Large intestine (tissue), 3 donors: ENCODE measurements at regions not wholly inside any gene's neighbourhood (a gene's known extent, or its start where the extent isn't known, plus 50 kb on each side); places are given as distances from the start of the nearest gene placed in this dataset.
"Not testable (repeated sequence)": the region's sequence is repeated elsewhere in the genome, so short reads cannot be mapped to it uniquely, and the experiment has no call there.

Source experiments
- DNase-seq, 2 donors: peaks; one replicate each; pipeline versions ENCODE4 v3.0.0 to v3.0.0-alpha.2; 2013
- H3K27ac ChIP-seq: one replicate; pipeline ENCODE4 v1.5.1; 2013; ENCODE audit warnings: low read length
- H3K27me3 ChIP-seq: 2 replicates; pipeline ENCODE4 v1.6.1; 2013; ENCODE audit warnings: low read length; ENCODE audit not compliant: control insufficient read depth, insufficient read depth
- H3K36me3 ChIP-seq: 2 replicates; pipeline ENCODE4 v1.6.1; 2013; ENCODE audit warnings: low read length; ENCODE audit not compliant: control insufficient read depth, insufficient read depth
- H3K4me1 ChIP-seq: one replicate; pipeline ENCODE4 v1.6.1; 2013; ENCODE audit warnings: low read length; ENCODE audit not compliant: control insufficient read depth, insufficient read depth
- H3K4me3 ChIP-seq: one replicate; pipeline ENCODE4 v1.5.1; 2013; ENCODE audit warnings: low read length
- H3K9me3 ChIP-seq: one replicate; pipeline ENCODE4 v1.6.1; 2013; ENCODE audit warnings: mild to moderate bottlenecking, low read depth, low read length, moderate library complexity; ENCODE audit not compliant: control insufficient read depth
- WGBS: methylation state at CpG from one replicate; pipeline ENCODE4 v1.1.5; 2013; ENCODE audit warnings: low lambda C conversion rate; ENCODE audit not compliant: insufficient coverage; 5-methylcytosine and 5-hydroxymethylcytosine counted together

DNA sequence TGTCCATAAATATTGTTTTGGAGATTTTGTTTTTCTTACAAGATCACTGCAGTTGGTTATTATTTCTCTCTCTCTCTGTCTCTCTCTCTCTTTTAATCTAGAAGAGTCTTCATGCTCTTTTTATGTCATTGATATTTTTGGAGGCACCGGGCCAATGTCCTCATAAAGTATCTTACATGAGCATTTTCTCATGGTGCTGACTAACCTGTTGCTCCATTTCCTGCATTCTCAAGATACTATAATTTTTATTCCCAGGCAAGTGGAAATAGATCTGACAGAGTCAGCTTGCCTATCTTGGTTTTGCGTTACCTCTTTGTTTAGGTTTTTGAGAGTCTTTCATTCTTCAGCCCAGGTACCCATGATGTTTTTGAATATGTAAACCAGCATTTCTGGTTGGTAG, 938.8 kb upstream of the FBXO33 start:
- Histone ChIP-seq H3K27ac (no peak overlapping the region), H3K4me1 (no peaks in the 10 kb centered on the region), H3K27me3 (no peaks in the 10 kb centered on the region), H3K36me3 (no peaks in the 10 kb centered on the region), H3K4me3 (no peak overlapping the region), H3K9me3 (no peaks in the 10 kb centered on the region)
- no peak for DNase-seq
- 50% methylated on average over 2 of the region's 2 CpGs for WGBS

DNA sequence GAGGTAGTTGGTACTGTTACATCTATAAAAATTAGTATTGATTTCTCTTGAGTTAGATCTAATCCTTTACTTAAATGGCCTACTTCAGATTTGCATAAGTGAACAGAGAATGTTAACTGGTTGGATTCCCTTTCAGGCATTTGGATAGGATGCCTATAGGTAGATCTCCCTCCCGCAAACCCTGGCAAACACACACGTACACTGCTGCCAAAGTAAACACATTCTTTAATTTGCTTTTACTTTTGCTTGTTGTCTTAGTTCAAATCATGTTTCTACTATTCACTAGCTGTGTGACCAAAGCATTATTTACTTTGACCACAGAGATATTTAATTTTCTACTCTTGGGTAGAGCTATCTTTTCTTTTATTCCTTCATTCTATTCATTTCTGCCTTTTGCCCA, 936.1 kb upstream of the FBXO33 start:
- WGBS: 60% methylated on average over 1 of the region's 2 CpGs
- H3K36me3 ChIP-seq: no peaks in the 10 kb centered on the region
- DNase-seq: no peak

DNA sequence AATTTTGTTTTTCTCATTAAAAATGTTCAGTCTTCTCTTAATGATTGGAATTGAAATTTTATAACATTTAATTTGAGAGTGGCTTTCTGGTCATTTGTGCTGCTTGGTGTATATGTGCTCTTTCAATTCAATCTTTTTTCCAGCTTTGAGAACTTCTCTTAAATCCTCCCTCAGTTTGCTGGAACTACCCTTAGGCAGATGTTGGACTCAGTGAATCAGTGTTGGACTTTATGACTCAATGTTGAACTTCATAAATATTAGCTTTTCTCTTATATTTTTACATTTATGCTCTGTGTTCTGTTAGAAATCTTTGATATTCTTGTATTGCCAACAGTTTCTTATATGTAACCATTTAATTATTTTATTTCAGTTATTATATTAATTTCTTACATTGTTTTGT, 935.5 kb upstream of the FBXO33 start:
- H3K4me3 ChIP-seq: no peak overlapping the region
- DNase-seq: no peak
- no peaks in the 10 kb centered on the region for H3K4me1 ChIP-seq
- no peaks in the 10 kb centered on the region for H3K27me3 ChIP-seq
- no peak overlapping the region for H3K27ac ChIP-seq
- no peaks in the 10 kb centered on the region for H3K36me3 ChIP-seq
- H3K9me3 ChIP-seq: no peaks in the 10 kb centered on the region

More for the DNA sequence above, 936.1 kb upstream of the FBXO33 start:
- no peaks in the 10 kb centered on the region for H3K4me1 ChIP-seq
- no peak overlapping the region for H3K27ac ChIP-seq
- H3K4me3 ChIP-seq: no peak overlapping the region
- no peaks in the 10 kb centered on the region for H3K9me3 ChIP-seq
- no peaks in the 10 kb centered on the region for H3K27me3 ChIP-seq

DNA sequence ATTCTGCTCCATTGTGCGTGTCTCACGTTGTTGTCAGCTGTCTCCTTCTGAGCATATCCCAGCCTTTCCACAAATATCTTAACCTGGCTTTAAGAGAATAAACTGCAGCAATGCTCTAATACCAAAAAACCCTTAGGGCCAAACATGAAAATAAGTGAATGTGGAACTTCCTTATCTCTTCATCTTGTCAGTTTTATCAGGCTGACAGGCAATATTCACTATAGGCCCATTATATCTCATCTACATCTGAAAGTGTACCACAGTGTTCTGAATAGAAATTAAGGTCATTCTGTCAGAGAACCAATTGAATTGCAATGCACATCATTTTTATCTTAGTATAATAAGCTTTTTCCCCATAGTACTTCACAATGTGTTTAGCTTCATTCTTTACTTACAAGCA, 933.1 kb upstream of the FBXO33 start:
- Histone ChIP-seq H3K4me1 (no peaks in the 10 kb centered on the region), H3K27me3 (no peaks in the 10 kb centered on the region), H3K27ac (no peak overlapping the region), H3K4me3 (no peak overlapping the region), H3K36me3 (no peaks in the 10 kb centered on the region), H3K9me3 (no peaks in the 10 kb centered on the region)
- WGBS: no CpG with 5 or more reads among the region's 2 CpGs
- DNase-seq: no peak

DNA sequence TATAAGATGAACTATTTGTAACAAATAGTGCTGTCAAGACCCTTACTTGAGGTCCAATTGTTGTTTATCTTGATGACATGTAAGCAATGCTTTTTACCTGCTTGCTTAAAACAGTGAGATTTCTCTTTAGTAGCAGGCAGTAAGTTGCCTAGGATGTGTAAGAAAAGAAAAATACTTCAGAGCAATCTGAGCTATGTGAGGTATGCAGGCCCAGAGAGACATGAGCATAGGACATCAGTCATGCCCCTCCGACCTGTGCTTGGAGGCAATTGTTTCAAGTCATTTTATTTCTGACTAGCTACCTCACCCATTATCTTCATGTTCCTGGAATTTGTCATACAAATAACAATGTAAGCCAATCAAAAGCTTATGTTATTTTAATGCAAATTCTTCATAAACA, 930.6 kb upstream of the FBXO33 start:
- WGBS: no CpG with 5 or more reads among the region's 1 CpG
- no peaks in the 10 kb centered on the region for H3K9me3 ChIP-seq
- no peak for DNase-seq

DNA sequence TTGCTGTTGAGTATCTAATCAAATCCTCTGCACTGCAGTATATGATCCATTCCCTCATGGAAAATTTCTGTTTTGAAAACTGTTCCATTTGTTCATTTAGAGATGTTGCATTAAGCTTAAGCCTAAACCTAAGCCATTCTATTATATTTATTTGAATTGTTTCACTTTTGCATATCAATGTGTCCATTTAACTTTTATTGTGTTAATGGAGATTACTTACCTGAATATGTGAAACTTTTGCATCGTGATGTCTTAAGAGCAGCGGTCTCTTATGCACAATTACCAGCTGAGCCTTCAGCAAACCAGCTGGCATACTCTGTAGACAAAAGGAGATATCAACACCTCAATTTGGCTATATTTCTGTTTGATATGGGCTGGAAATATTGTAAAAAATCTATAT, 922.5 kb upstream of the FBXO33 start:
- H3K36me3 ChIP-seq: no peaks in the 10 kb centered on the region
- 65% methylated on average over 2 of the region's 2 CpGs for WGBS
- no peaks in the 10 kb centered on the region for H3K9me3 ChIP-seq
- DNase-seq: no peak
- no peaks in the 10 kb centered on the region for H3K4me1 ChIP-seq
- no peak overlapping the region for H3K27ac ChIP-seq
- H3K4me3 ChIP-seq: no peak overlapping the region
- no peaks in the 10 kb centered on the region for H3K27me3 ChIP-seq

More for the DNA sequence above, 930.6 kb upstream of the FBXO33 start:
- no peaks in the 10 kb centered on the region for H3K27me3 ChIP-seq
- no peak overlapping the region for H3K4me3 ChIP-seq
- no peaks in the 10 kb centered on the region for H3K36me3 ChIP-seq
- no peak overlapping the region for H3K27ac ChIP-seq
- H3K4me1 ChIP-seq: no peaks in the 10 kb centered on the region

DNA sequence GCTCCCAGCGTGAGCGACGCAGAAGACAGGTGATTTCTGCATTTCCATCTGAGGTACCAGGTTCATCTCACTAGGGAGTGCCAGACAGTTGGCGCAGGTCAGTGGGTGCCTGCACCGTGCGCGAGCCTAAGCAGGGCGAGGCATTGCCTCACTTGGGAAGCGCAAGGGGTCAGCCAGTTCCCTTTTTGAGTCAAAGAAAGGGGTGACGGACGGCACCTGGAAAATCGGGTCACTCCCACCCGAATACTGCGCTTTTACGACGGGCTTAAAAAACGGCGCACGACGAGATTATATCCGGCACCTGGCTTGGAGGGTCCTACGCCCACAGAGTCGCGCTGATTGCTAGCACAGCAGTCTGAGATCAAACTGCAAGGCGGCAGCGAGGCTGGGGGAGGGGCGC, 915.9 kb upstream of the FBXO33 start:
- WGBS: no CpG with 5 or more reads among the region's 27 CpGs
- H3K4me3 ChIP-seq, DNase-seq: not testable (repeated sequence)

DNA sequence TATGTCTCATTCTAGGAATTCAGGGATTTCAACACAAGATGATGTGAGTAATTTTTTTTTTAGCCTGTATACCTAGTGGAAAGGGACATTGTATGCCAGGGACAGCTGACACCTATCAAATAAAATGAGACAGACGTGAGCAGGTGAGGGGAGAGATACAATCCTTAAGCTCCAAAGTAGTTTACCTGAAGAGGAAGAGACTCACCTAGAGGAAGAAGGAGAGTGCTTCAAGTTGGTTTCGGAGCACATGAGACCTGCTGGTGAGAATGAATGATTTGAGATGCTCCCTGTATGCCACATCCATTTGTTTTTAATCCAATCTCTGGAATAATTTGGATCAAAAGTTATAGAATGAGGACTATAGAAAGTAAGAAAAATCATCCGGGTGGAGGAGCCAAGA, 915.4 kb upstream of the FBXO33 start:
- H3K27ac ChIP-seq: no peak overlapping the region
- peaks cover 3% of the 10 kb centered on the region for H3K9me3 ChIP-seq
- no peaks in the 10 kb centered on the region for H3K36me3 ChIP-seq
- H3K4me3 ChIP-seq: no peak overlapping the region
- H3K4me1 ChIP-seq: no peaks in the 10 kb centered on the region
- 80% methylated on average over 1 of the region's 3 CpGs for WGBS
- no peak for DNase-seq
- H3K27me3 ChIP-seq: no peaks in the 10 kb centered on the region

More for the DNA sequence above, 915.9 kb upstream of the FBXO33 start:
- H3K9me3 ChIP-seq, H3K27ac ChIP-seq, H3K27me3 ChIP-seq, H3K4me1 ChIP-seq, H3K36me3 ChIP-seq: not testable (repeated sequence)

DNA sequence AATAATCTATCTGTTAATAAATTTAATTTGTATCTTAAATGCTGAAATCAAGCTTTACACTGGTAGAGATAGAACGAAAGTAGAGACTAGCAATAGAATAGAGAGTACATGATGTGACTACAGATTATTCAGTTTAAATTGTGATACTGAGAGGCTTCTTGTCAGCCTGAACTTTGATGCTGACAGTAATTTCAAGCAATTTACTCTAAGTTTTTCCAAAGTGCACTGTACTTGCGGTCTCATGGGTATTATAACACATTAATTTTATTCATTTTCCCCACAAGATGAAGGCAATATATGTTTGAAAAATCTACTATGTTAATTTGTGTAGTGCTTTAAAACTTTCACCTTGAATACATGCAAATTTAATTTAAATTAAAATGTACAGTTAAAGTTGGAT, 914.0 kb upstream of the FBXO33 start:
- no peaks in the 10 kb centered on the region for H3K36me3 ChIP-seq
- H3K27me3 ChIP-seq: no peaks in the 10 kb centered on the region
- H3K4me3 ChIP-seq: no peak overlapping the region
- H3K4me1 ChIP-seq: no peaks in the 10 kb centered on the region
- no peak for DNase-seq
- WGBS: 100% methylated on average over 1 of the region's 2 CpGs
- no peak overlapping the region for H3K27ac ChIP-seq
- H3K9me3 ChIP-seq: peaks cover 3% of the 10 kb centered on the region

DNA sequence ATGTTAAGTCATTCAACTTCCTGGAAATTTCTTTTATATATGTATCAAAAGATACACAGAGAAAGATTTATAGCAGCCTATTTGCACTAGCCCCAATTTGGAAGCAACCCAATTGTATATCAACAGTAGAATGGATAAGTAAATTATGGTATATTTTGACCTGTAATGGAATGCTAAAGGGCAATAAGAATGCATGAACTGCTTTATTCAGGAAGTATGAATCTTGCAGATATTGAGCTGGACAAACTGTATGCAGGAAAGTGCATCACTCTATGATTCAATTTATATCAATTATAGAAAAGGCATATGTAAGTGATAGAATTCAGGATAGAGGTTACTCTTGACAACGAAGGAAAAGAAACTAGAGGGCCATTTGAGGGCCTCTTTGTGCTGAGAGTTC, 913.1 kb upstream of the FBXO33 start:
- Histone ChIP-seq H3K36me3 (no peaks in the 10 kb centered on the region), H3K27me3 (no peaks in the 10 kb centered on the region), H3K27ac (no peak overlapping the region), H3K4me1 (no peaks in the 10 kb centered on the region), H3K4me3 (no peak overlapping the region), H3K9me3 (peaks cover 3% of the 10 kb centered on the region)
- no peak for DNase-seq
- 100% methylated on average over 1 of the region's 1 CpG for WGBS

DNA sequence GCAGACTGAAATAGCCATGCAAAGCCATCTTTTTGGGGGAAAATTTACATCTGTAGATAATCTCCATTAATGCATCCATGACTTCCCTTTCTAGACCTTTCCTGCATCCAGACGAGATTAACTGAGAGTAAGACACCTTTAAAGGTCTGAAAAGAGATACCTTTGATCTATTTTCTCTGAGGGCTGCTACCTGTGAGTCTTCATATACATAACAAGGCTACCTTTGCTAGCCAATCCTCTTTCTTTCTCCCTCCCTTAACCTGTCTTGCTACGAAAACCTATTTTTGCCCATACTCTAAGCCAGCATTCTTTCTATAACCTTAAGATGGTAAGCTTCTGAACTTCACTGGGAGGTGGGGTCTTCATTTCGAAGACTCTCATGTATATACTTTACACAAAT, 908.5 kb upstream of the FBXO33 start:
- DNase-seq: no peak
- Histone ChIP-seq H3K4me1 (no peaks in the 10 kb centered on the region), H3K27me3 (no peaks in the 10 kb centered on the region), H3K9me3 (no peaks in the 10 kb centered on the region), H3K36me3 (no peaks in the 10 kb centered on the region), H3K4me3 (no peak overlapping the region), H3K27ac (no peak overlapping the region)
- WGBS: 76% methylated on average over 2 of the region's 3 CpGs
